ENCODE measurements at regions not wholly inside any gene's neighbourhood (a gene's known extent, or its start where the extent isn't known, plus 50 kb on each side); places are given as distances from the start of the nearest gene placed in this dataset.
"Not testable (repeated sequence)": the region's sequence is repeated elsewhere in the genome, so short reads cannot be mapped to it uniquely, and the experiment has no call there.

GRCh38 chr2:182646763-182647498, 69.1 kb upstream of the DNAJC10 start:
- no peak for DNase-seq

DNA sequence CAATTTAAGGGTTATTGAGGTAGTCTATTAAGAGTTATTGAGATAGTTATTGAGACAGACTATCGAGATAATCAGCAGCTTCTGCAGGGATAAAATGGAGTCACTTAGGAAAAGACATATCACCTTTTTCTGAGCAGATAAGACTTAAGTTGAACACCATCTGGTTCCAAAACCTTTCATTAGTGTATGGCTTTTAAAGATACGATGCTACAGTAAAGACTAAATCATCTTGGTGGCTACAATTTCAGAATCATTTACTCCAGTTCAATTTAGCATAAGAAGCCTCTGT, 68.6 kb upstream of the DNAJC10 start:
- no peak for DNase-seq

DNA sequence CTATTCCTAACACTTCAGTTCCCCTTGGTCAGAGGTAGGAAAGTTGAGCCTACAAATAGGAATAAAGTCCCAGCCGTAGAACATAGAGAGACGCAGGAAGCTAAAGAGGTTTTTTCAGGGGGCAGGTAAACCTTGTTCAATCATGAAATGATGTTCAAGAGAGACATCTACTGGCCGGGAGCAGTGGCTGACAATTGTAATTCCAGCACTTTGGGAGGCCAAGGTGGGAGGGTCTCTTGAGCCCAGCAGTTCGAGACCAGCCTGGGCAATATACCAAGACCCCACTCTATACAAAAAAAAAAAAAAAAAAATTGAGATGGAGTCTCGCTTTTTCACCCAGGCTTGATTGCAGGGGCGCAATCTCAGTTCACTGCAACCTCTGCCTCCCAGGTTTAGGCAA, 66.7 kb upstream of the DNAJC10 start:
- DNase-seq, result peak; percentile 73

GRCh38 chr2:182650704-182651103, 65.4 kb upstream of the DNAJC10 start:
- DNase-seq, result peak; percentile 24

- no peak for DNase-seq
These were observed 63.7 kb upstream of the DNAJC10 start for GRCh38 chr2:182652326-182652725.

GRCh38 chr2:182655750-182656149, 60.3 kb upstream of the DNAJC10 start:
- peak; percentile 64 for DNase-seq

DNA sequence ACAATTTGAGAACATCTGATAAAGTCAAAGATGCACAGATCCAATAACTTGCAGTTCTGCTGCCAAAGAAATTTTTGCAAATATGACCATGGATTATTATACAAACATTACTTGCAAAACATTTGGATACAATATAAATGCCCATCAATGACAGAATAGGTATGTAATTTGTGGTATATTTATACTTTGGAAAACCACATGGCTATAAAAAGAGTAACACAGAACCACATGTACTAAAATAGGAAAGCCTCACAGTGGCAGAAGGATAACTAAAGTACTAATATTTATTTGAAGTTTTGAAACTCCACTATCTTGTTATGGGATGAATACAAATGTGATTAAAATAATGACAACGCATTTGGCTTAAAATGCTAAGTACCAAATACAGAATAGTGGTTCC, 51.8 kb upstream of the DNAJC10 start:
- no peak for DNase-seq

- not testable (repeated sequence) for DNase-seq
These were observed 50.6 kb upstream of the DNAJC10 start for GRCh38 chr2:182665500-182665899.
